IMR-90 (cell line): ENCODE measurements at regions not wholly inside any gene's neighbourhood (a gene's known extent, or its start where the extent isn't known, plus 50 kb on each side); places are given as distances from the start of the nearest gene placed in this dataset.

Source experiments
- ATAC-seq: fragments of 200-7000 bp; cut with Tn5 transposase; 2 replicates; pipeline ENCODE4 v1.9.1; 2020; ENCODE audit warnings: low read depth, mild to moderate bottlenecking, moderate library complexity
- BruUV-seq: library from RNA; stranded (reverse); fragments of 400-500 nt; replicated peaks from 2 replicates; lab custom pipeline; 2021; lab: Mats Ljungman, UMichigan
- CTCF ChIA-PET: fragments of 300-600 bp; formaldehyde crosslinking; extraction: SDS; loops from one replicate; lab custom pipeline; 2021; ENCODE audit warnings: antibody characterized with exemption; lab: Yijun Ruan, JAX
- POLR2A ChIA-PET: fragments of 300-600 bp; sonication (Branson Sonifier 250); formaldehyde crosslinking; loops from one replicate; lab custom pipeline; 2022; ENCODE audit warnings: antibody characterized with exemption; ENCODE audit not compliant: unreplicated experiment; lab: Charles Lee
- DNase-seq: peaks from one replicate; pipeline ENCODE4 v3.0.0; 2013
- H2AFZ ChIP-seq: replicated peaks from 2 replicates; pipeline ENCODE3; 2013; ENCODE audit warnings: low read length, mild to moderate bottlenecking; ENCODE audit not compliant: poor library complexity
- H2AK5ac ChIP-seq: 2 replicates; pipeline ENCODE4 v1.6.1; 2013; ENCODE audit warnings: low read depth, low read length, inconsistent platforms
- H2AK9ac ChIP-seq: replicated peaks from 2 replicates; pipeline ENCODE3; 2013; ENCODE audit warnings: mild to moderate bottlenecking, low read depth, low read length, moderate library complexity; ENCODE audit not compliant: poor library complexity
- H2BK120ac ChIP-seq: 2 replicates; pipeline ENCODE4 v1.6.1; 2013; ENCODE audit warnings: low read depth, low read length, inconsistent platforms
- H2BK15ac ChIP-seq: 3 replicates; pipeline ENCODE4 v1.6.1; 2013; ENCODE audit warnings: low read depth, low read length, inconsistent platforms
- H2BK20ac ChIP-seq: 2 replicates; pipeline ENCODE4 v1.6.1; 2013; ENCODE audit warnings: low read depth, mild to moderate bottlenecking, inconsistent platforms, low read length, moderate library complexity
- H2BK5ac ChIP-seq: 2 replicates; pipeline ENCODE4 v1.6.1; 2013; ENCODE audit warnings: mild to moderate bottlenecking, low read depth, low read length, inconsistent platforms; ENCODE audit not compliant: poor library complexity, severe bottlenecking
- H3K14ac ChIP-seq: replicated peaks from 2 replicates; pipeline ENCODE4 v1.6.1; 2013; ENCODE audit warnings: low read depth, low read length, inconsistent platforms
- H3K18ac ChIP-seq: 2 replicates; pipeline ENCODE4 v1.6.1; 2013; ENCODE audit warnings: low read depth, low read length, control low read depth
- H3K23ac ChIP-seq: 2 replicates; pipeline ENCODE4 v1.6.1; 2013; ENCODE audit warnings: low read depth, low read length, inconsistent platforms
- H3K27ac ChIP-seq: 2 replicates; pipeline ENCODE4 v1.5.1; 2013; ENCODE audit warnings: mild to moderate bottlenecking, control low read depth, low read length; ENCODE audit not compliant: insufficient read depth
- H3K27me3 ChIP-seq: 2 replicates; pipeline ENCODE4 v1.6.1; 2013; ENCODE audit warnings: low read length; ENCODE audit not compliant: control insufficient read depth, insufficient read depth
- H3K36me3 ChIP-seq: 2 replicates; pipeline ENCODE4 v1.6.1; 2013; ENCODE audit warnings: low read length, mixed read lengths; ENCODE audit not compliant: control insufficient read depth, insufficient read depth
- H3K4ac ChIP-seq: 2 replicates; pipeline ENCODE4 v1.6.1; 2013; ENCODE audit warnings: low read depth, low read length, inconsistent platforms
- H3K4me1 ChIP-seq: 2 replicates; pipeline ENCODE4 v1.6.1; 2013; ENCODE audit warnings: low read length, mixed read lengths; ENCODE audit not compliant: control insufficient read depth, insufficient read depth
- H3K4me2 ChIP-seq: 2 replicates; pipeline ENCODE4 v1.6.1; 2013; ENCODE audit warnings: low read depth, mild to moderate bottlenecking, control low read depth, low read length, moderate library complexity
- H3K4me3 ChIP-seq: 2 replicates; pipeline ENCODE4 v1.5.1; 2013; ENCODE audit warnings: low read depth, mild to moderate bottlenecking, control low read depth, low read length, moderate library complexity; ENCODE audit not compliant: insufficient read depth
- H3K56ac ChIP-seq: 2 replicates; pipeline ENCODE4 v1.6.1; 2013; ENCODE audit warnings: low read length, inconsistent platforms; ENCODE audit not compliant: insufficient read depth; ENCODE audit errors: extremely low read depth
- H3K79me1 ChIP-seq, 2 experiments: 2 replicates each; pipeline ENCODE4 v1.6.1; 2013; ENCODE audit warnings: low read length in 2 of 2, inconsistent platforms in 1 of 2, low read depth in 1 of 2
- H3K9ac ChIP-seq: 2 replicates; pipeline ENCODE4 v1.6.1; 2013; ENCODE audit warnings: low read depth, low read length, control low read depth
- H3K9me1 ChIP-seq: 2 replicates; pipeline ENCODE4 v1.6.1; 2013; ENCODE audit warnings: low read length, inconsistent platforms; ENCODE audit not compliant: insufficient read depth
- H3K9me3 ChIP-seq: 2 replicates; pipeline ENCODE4 v1.6.1; 2013; ENCODE audit warnings: low read length; ENCODE audit not compliant: control insufficient read depth, insufficient read depth
- H4K20me1 ChIP-seq: 2 replicates; pipeline ENCODE4 v1.6.1; 2013; ENCODE audit warnings: low read length, inconsistent platforms; ENCODE audit not compliant: insufficient read depth
- H4K5ac ChIP-seq: 2 replicates; pipeline ENCODE4 v1.6.1; 2013; ENCODE audit warnings: mild to moderate bottlenecking, low read depth, low read length, control low read depth
- H4K8ac ChIP-seq, 2 experiments: 2 replicates each; pipeline ENCODE4 v1.6.1; 2013; ENCODE audit warnings: low read depth in 2 of 2, low read length in 2 of 2, control low read depth in 1 of 2, inconsistent platforms in 1 of 2
- H4K91ac ChIP-seq: 2 replicates; pipeline ENCODE4 v1.6.1; 2013; ENCODE audit warnings: low read depth, low read length, inconsistent platforms; ENCODE audit not compliant: insufficient read depth
- BHLHE40 ChIP-seq: fragments of 150-350 bp; IDR thresholded peaks from 2 replicates; pipeline ENCODE4 v1.6.1; 2016; ENCODE audit warnings: mild to moderate bottlenecking, low read depth, low read length
- CHD1 ChIP-seq: IDR thresholded peaks from 2 replicates; pipeline ENCODE4 v1.6.1; 2012; ENCODE audit warnings: low read depth, low read length, improper control_type of control experiment
- FOS ChIP-seq: fragments of 150-350 bp; IDR thresholded peaks from 2 replicates; pipeline ENCODE4 v1.6.1; 2016; ENCODE audit warnings: low read depth, low read length
- MAFK ChIP-seq: IDR thresholded peaks from 2 replicates; pipeline ENCODE4 v1.6.1; 2012; ENCODE audit warnings: low read depth, low read length, improper control_type of control experiment
- MAZ ChIP-seq: IDR thresholded peaks from 2 replicates; pipeline ENCODE4 v1.6.1; 2012; ENCODE audit warnings: low read depth, mild to moderate bottlenecking, low read length, improper control_type of control experiment, moderate library complexity, borderline replicate concordance
- MXI1 ChIP-seq: IDR thresholded peaks from 2 replicates; pipeline ENCODE4 v1.6.1; 2012; ENCODE audit warnings: low read depth, mild to moderate bottlenecking, low read length, moderate library complexity, borderline replicate concordance
- POLR2A ChIP-seq: IDR thresholded peaks from 2 replicates; pipeline ENCODE4 v1.6.1; 2012; ENCODE audit warnings: mild to moderate bottlenecking, low read depth, low read length
- RAD21 ChIP-seq: IDR thresholded peaks from 2 replicates; pipeline ENCODE4 v1.6.1; 2012; ENCODE audit warnings: low read length, improper control_type of control experiment
- RCOR1 ChIP-seq: IDR thresholded peaks from 2 replicates; pipeline ENCODE4 v1.6.1; 2012; ENCODE audit warnings: mild to moderate bottlenecking, low read length, improper control_type of control experiment; ENCODE audit not compliant: insufficient replicate concordance
- RFX5 ChIP-seq: IDR thresholded peaks from 2 replicates; pipeline ENCODE4 v1.8.0; 2012; ENCODE audit warnings: low read depth, mild to moderate bottlenecking, low read length, moderate library complexity
- WGBS, 2 experiments: methylation state at CpG; one replicate each; pipeline versions ENCODE4 v1.1.5 to v1.1.7; 2013; ENCODE audit warnings: missing lambda C conversion rate in 2 of 2; ENCODE audit not compliant: insufficient read length in 1 of 2; ENCODE audit errors: extremely low coverage in 2 of 2; 5-methylcytosine and 5-hydroxymethylcytosine counted together
- dilution Hi-C: fragments of 300-500 bp; cut with HindIII; formaldehyde crosslinking; loops from one replicate; pipeline ENCODE4 v1.14.3; 2018; ENCODE audit warnings: low sequenced_read_pairs; ENCODE audit not compliant: unreplicated experiment
- in situ Hi-C: fragments of 300-500 bp; cut with MboI; formaldehyde crosslinking; loops from 3 replicates; pipeline ENCODE4 v1.14.3; 2019; ENCODE audit warnings: low sequenced_read_pairs, inconsistent platforms, mixed read lengths
- intact Hi-C: fragments of 100-400 bp; cut with micrococcal nuclease; formaldehyde crosslinking; loops from 2 replicates; pipeline ENCODE4 v1.10.0; 2022
- TF ChIP-seq, protein P1 (sequence below): conservative IDR thresholded peaks from 2 replicates; pipeline ENCODE4 v1.5.1; 2012; ENCODE audit warnings: mild to moderate bottlenecking, low read depth, low read length, improper control_type of control experiment
- TF ChIP-seq, protein P2 (sequence below): fragments of 150-350 bp; IDR thresholded peaks from 2 replicates; pipeline ENCODE4 v1.6.1; 2016; ENCODE audit warnings: low read depth, mild to moderate bottlenecking, low read length, moderate library complexity, borderline replicate concordance

DNA sequence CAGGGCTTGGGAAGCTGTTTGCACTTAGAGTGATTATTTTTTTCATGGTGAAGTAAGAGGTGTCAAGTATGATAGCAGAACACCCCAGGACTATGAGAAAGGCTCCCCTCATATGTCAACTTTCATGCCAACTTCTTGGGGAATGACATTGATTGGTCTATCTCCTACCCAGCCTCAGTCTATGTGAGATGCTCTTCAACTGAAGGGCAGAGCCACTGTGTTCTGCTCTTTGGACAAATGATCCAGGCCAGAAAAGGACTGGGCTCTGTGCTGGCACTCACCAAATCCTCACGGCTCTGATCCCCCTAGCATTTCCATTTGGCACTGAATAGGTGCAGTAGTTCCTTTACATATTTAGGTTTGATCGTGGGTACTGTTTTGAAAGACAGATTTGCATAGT, 151.1 kb downstream of the DMRT2 start:
- Histone ChIP-seq H3K36me3 (no peaks in the 10 kb centered on the region), H3K18ac (no peak overlapping the region), H4K5ac (no peak overlapping the region), H3K9me1 (no peaks in the 10 kb centered on the region), H4K91ac (no peak overlapping the region), H3K4me1 (no peaks in the 10 kb centered on the region), H3K9ac (no peak overlapping the region), H3K9me3 (peaks cover 7% of the 10 kb centered on the region), H3K4me2 (no peak overlapping the region), H3K27me3 (no peaks in the 10 kb centered on the region), H3K56ac (no peak overlapping the region), H3K79me1 (no peaks in the 10 kb centered on the region), H4K8ac (no peak overlapping the region), H2AK9ac (no peak overlapping the region), H2BK5ac (no peak overlapping the region), H3K23ac (no peak overlapping the region), H3K4me3 (no peak overlapping the region), H2AFZ (no peak overlapping the region), H3K14ac (no peak overlapping the region), H2BK120ac (no peak overlapping the region), H3K4ac (no peak overlapping the region), H2AK5ac (no peak overlapping the region), H2BK15ac (no peak overlapping the region), H4K20me1 (no peaks in the 10 kb centered on the region), H2BK20ac (no peak overlapping the region), H3K27ac (no peak overlapping the region)
- POLR2A ChIA-PET: no interaction called here
- TF ChIP-seq POLR2A (no peak), RAD21 (no peak), RFX5 (no peak), MXI1 (no peak), RCOR1 (no peak), MAZ (no peak), CHD1 (no peak), FOS (no peak), BHLHE40 (no peak), MAFK (no peak)
- TF ChIP-seq, protein P1, sequence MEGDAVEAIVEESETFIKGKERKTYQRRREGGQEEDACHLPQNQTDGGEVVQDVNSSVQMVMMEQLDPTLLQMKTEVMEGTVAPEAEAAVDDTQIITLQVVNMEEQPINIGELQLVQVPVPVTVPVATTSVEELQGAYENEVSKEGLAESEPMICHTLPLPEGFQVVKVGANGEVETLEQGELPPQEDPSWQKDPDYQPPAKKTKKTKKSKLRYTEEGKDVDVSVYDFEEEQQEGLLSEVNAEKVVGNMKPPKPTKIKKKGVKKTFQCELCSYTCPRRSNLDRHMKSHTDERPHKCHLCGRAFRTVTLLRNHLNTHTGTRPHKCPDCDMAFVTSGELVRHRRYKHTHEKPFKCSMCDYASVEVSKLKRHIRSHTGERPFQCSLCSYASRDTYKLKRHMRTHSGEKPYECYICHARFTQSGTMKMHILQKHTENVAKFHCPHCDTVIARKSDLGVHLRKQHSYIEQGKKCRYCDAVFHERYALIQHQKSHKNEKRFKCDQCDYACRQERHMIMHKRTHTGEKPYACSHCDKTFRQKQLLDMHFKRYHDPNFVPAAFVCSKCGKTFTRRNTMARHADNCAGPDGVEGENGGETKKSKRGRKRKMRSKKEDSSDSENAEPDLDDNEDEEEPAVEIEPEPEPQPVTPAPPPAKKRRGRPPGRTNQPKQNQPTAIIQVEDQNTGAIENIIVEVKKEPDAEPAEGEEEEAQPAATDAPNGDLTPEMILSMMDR: no peak
- TF ChIP-seq, protein P2, sequence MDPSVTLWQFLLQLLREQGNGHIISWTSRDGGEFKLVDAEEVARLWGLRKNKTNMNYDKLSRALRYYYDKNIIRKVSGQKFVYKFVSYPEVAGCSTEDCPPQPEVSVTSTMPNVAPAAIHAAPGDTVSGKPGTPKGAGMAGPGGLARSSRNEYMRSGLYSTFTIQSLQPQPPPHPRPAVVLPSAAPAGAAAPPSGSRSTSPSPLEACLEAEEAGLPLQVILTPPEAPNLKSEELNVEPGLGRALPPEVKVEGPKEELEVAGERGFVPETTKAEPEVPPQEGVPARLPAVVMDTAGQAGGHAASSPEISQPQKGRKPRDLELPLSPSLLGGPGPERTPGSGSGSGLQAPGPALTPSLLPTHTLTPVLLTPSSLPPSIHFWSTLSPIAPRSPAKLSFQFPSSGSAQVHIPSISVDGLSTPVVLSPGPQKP: no peak
- no peak for DNase-seq
- intact Hi-C loops: no loop called here
- no TSS peak for BruUV-seq
- ATAC-seq: no peak
- in situ Hi-C loops: no loop called here
- dilution Hi-C loops: no loop called here
- WGBS, 2 experiments: no CpG with 5 or more reads among the region's 2 CpGs
- CTCF ChIA-PET: no interaction called here
